Endothelial cell (in vitro differentiated cells): ENCODE measurements at regions not wholly inside any gene's neighbourhood (a gene's known extent, or its start where the extent isn't known, plus 50 kb on each side); places are given as distances from the start of the nearest gene placed in this dataset.

Experiments
- DNase-seq: peaks from one replicate; pipeline ENCODE4 v3.0.0; 2021; ENCODE audit warnings: low spot score
- H3K27ac Mint-ChIP-seq: one replicate; pipeline ENCODE4 v1.8.0; 2021; ENCODE audit warnings: mixed read lengths, inconsistent platforms; ENCODE audit not compliant: unreplicated experiment
- H3K27me3 Mint-ChIP-seq: one replicate; pipeline ENCODE4 v1.8.0; 2021; ENCODE audit warnings: mild to moderate bottlenecking, moderate library complexity, mixed read lengths, inconsistent platforms; ENCODE audit not compliant: unreplicated experiment
- H3K36me3 Mint-ChIP-seq: one replicate; pipeline ENCODE4 v1.8.0; 2021; ENCODE audit warnings: mild to moderate bottlenecking, low read depth, mixed read lengths, inconsistent platforms; ENCODE audit not compliant: unreplicated experiment
- H3K4me1 Mint-ChIP-seq: one replicate; pipeline ENCODE4 v1.8.0; 2021; ENCODE audit warnings: mild to moderate bottlenecking, mixed read lengths, inconsistent platforms; ENCODE audit not compliant: unreplicated experiment
- H3K4me3 Mint-ChIP-seq: one replicate; pipeline ENCODE4 v1.8.0; 2021; ENCODE audit warnings: mild to moderate bottlenecking, mixed read lengths, inconsistent platforms; ENCODE audit not compliant: unreplicated experiment
- H3K9me3 Mint-ChIP-seq: one replicate; pipeline ENCODE4 v1.8.0; 2021; ENCODE audit warnings: mixed read lengths, inconsistent platforms; ENCODE audit not compliant: unreplicated experiment
- CTCF ChIP-seq: fragments of 200-600 bp; sonication (generic); IDR thresholded peaks from one replicate; pipeline ENCODE4 v1.5.0; 2021; ENCODE audit warnings: antibody characterized with exemption; ENCODE audit not compliant: unreplicated experiment

- no peak overlapping the region for H3K27ac Mint-ChIP-seq
- no peaks in the 10 kb centered on the region for H3K9me3 Mint-ChIP-seq
- TF ChIP-seq CTCF: no peak
- no peaks in the 10 kb centered on the region for H3K36me3 Mint-ChIP-seq
- DNase-seq: no peak
- peaks cover 2% of the 10 kb centered on the region for H3K27me3 Mint-ChIP-seq
- H3K4me1 Mint-ChIP-seq: peaks cover 11% of the 10 kb centered on the region
- no peak overlapping the region for H3K4me3 Mint-ChIP-seq
These were observed 240.5 kb downstream of the IRS2 start for GRCh38 chr13:109545931-109546330.

GRCh38 chr13:109541081-109541480 is 245.3 kb downstream of the IRS2 start:
- Mint-ChIP-seq H3K36me3 (no peaks in the 10 kb centered on the region), H3K4me1 (peaks cover 11% of the 10 kb centered on the region), H3K4me3 (no peak overlapping the region), H3K27ac (no peak overlapping the region), H3K9me3 (no peaks in the 10 kb centered on the region), H3K27me3 (peaks cover 2% of the 10 kb centered on the region)
- no peak for DNase-seq
- no peak for TF ChIP-seq CTCF

GRCh38 chr13:109537584-109537983 is 248.8 kb downstream of the IRS2 start:
- H3K27ac Mint-ChIP-seq: no peak overlapping the region
- no peak overlapping the region for H3K4me3 Mint-ChIP-seq
- no peak for DNase-seq
- peaks cover 4% of the 10 kb centered on the region for H3K36me3 Mint-ChIP-seq
- H3K27me3 Mint-ChIP-seq: peaks cover 3% of the 10 kb centered on the region
- no peak for TF ChIP-seq CTCF
- no peaks in the 10 kb centered on the region for H3K9me3 Mint-ChIP-seq
- peaks cover 7% of the 10 kb centered on the region for H3K4me1 Mint-ChIP-seq

GRCh38 chr13:109533350-109533749 is 253.0 kb downstream of the IRS2 start:
- no peak for DNase-seq
- H3K27me3 Mint-ChIP-seq: peaks cover 3% of the 10 kb centered on the region
- H3K4me3 Mint-ChIP-seq: no peak overlapping the region
- H3K36me3 Mint-ChIP-seq: peaks cover 4% of the 10 kb centered on the region
- H3K9me3 Mint-ChIP-seq: no peaks in the 10 kb centered on the region
- H3K27ac Mint-ChIP-seq: no peak overlapping the region
- H3K4me1 Mint-ChIP-seq: no peaks in the 10 kb centered on the region
- TF ChIP-seq CTCF: no peak

- Mint-ChIP-seq H3K27ac (no peak overlapping the region), H3K4me3 (no peak overlapping the region), H3K4me1 (peaks cover 6% of the 10 kb centered on the region), H3K27me3 (no peaks in the 10 kb centered on the region), H3K9me3 (no peaks in the 10 kb centered on the region), H3K36me3 (no peaks in the 10 kb centered on the region)
- DNase-seq: no peak
- no peak for TF ChIP-seq CTCF
These were observed 256.4 kb downstream of the IRS2 start for GRCh38 chr13:109529964-109530363.
